ENCODE measurements at regions not wholly inside any gene's neighbourhood (a gene's known extent, or its start where the extent isn't known, plus 50 kb on each side); places are given as distances from the start of the nearest gene placed in this dataset.

GRCh38 chr2:121051311-121051710 lies 233.7 kb downstream of the TFCP2L1 start:
- FAIRE-seq, result no peak

More at GRCh38 chr2:121051311-121051710, 233.7 kb downstream of the TFCP2L1 start:
- ChIA-PET POLR2A (no interaction called here), CTCF (interaction anchor here (1.7 kb wide), 1 partner anchor 355 kb away, joined by 5 read pairs; no protein-coding TSS in a partner anchor)
- Histone ChIP-seq H3K4me3 (replicated peaks in 1 of 3; ENCODE audit: insufficient read depth in 1 of 3, low read depth in 1 of 3, low read length in 3 of 3) (no peak overlapping the region), H3K79me2 (ENCODE audit: control insufficient read depth, insufficient read depth, low read length) (no peaks in the 10 kb centered on the region), H3K4me2 (ENCODE audit: insufficient read depth, low read length) (no peak overlapping the region), H3K9me3 (replicated peaks; ENCODE audit: control insufficient read depth, insufficient read depth, low read length) (no peaks in the 10 kb centered on the region), H3K9ac (replicated peaks; ENCODE audit: extremely low read depth, insufficient read depth, low read length) (no peak overlapping the region), H3K27me3 (ENCODE audit: control insufficient read depth in 2 of 2, insufficient read depth in 2 of 2, low read length in 2 of 2) (peaks cover 0 to 4% of the 10 kb centered on the region in 2 experiments), H4K20me1 (replicated peaks; ENCODE audit: control insufficient read depth, extremely low read depth, insufficient read depth, low read length) (no peaks in the 10 kb centered on the region), H3K9me1 (replicated peaks; ENCODE audit: control insufficient read depth, extremely low read depth, insufficient read depth, low read length) (no peaks in the 10 kb centered on the region), H3K36me3 (ENCODE audit: control insufficient read depth in 2 of 2, extremely low read depth in 1 of 2, insufficient read depth in 2 of 2, low read length in 2 of 2) (no peaks in the 10 kb centered on the region), H2AFZ (ENCODE audit: low read depth, low read length) (no peak overlapping the region), H3K27ac (ENCODE audit: insufficient read depth, low read depth, low read length) (no peak overlapping the region), H3K4me1 (ENCODE audit: control insufficient read depth, extremely low read depth, insufficient read depth, low read length) (no peaks in the 10 kb centered on the region)
- intact Hi-C loops (cut with micrococcal nuclease) (no loop called here), dilution Hi-C loops (cut with MboI; ENCODE audit: extremely low pct_ligation_motif_present, low sequenced_read_pairs) (no loop called here)
- no TSS peak for BruUV-seq (replicated peaks)
- no peak for DNase-seq (ENCODE audit: low read depth, low spot score)
- TF ChIP-seq JUN (IDR thresholded peaks at IDR 0.05; ENCODE audit: borderline replicate concordance, insufficient read depth, insufficient read length, low read depth), result no peak
- no peak for TF ChIP-seq MYC (IDR thresholded peaks at IDR 0.05; ENCODE audit: low read depth, low read length)
- TF ChIP-seq, protein P1, sequence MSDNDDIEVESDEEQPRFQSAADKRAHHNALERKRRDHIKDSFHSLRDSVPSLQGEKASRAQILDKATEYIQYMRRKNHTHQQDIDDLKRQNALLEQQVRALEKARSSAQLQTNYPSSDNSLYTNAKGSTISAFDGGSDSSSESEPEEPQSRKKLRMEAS (IDR thresholded peaks at IDR 0.05; ENCODE audit: insufficient read depth, insufficient read length), result no peak
- no peak for TF ChIP-seq POLR2A (IDR thresholded peaks at IDR 0.05; ENCODE audit: low read depth, low read length)
- TF ChIP-seq GATA2 (IDR thresholded peaks at IDR 0.05; ENCODE audit: insufficient read depth, insufficient read length, low read depth, low read length), result no peak
- no peak for TF ChIP-seq EZH2 (IDR thresholded peaks at IDR 0.05; ENCODE audit: borderline replicate concordance, low read depth, low read length, severe bottlenecking)
- TF ChIP-seq POLR2AphosphoS5 (IDR thresholded peaks at IDR 0.05; ENCODE audit: insufficient read depth, low read depth, low read length), result no peak
- no peak for TF ChIP-seq CTCF (IDR thresholded peaks at IDR 0.05; ENCODE audit: extremely low read depth in 1 of 2, insufficient read depth in 1 of 2, low read depth in 1 of 2, low read length in 2 of 2)
- no peak for TF ChIP-seq FOS (IDR thresholded peaks at IDR 0.05; ENCODE audit: borderline replicate concordance, insufficient read depth, low read length)
